ENCODE measurements at regions not wholly inside any gene's neighbourhood (a gene's known extent, or its start where the extent isn't known, plus 50 kb on each side); places are given as distances from the start of the nearest gene placed in this dataset.

GRCh38 chr15:95439922-95440376 lies 890.6 kb upstream of the NR2F2 start:
- Histone ChIP-seq H3K9me3 (no peaks in the 10 kb centered on the region), H3K4me3 (ENCODE audit: low read depth, low read length) (no peak overlapping the region), H3K4me1 (no peaks in the 10 kb centered on the region), H3K27me3 (no peaks in the 10 kb centered on the region), H3K36me3 (no peaks in the 10 kb centered on the region)
- TF ChIP-seq CTCF (IDR thresholded peaks at IDR 0.05; ENCODE audit: low read depth, low read length): no peak
- no peak for DNase-seq

- Histone ChIP-seq H3K9me3 (no peaks in the 10 kb centered on the region), H3K27me3 (no peaks in the 10 kb centered on the region), H3K4me3 (ENCODE audit: low read depth, low read length) (no peak overlapping the region), H3K4me1 (no peaks in the 10 kb centered on the region), H3K36me3 (no peaks in the 10 kb centered on the region)
- no peak for TF ChIP-seq CTCF (IDR thresholded peaks at IDR 0.05; ENCODE audit: low read depth, low read length)
- no peak for DNase-seq
These were observed 889.8 kb upstream of the NR2F2 start for GRCh38 chr15:95440712-95441111.

- Histone ChIP-seq H3K36me3 (no peaks in the 10 kb centered on the region), H3K9me3 (no peaks in the 10 kb centered on the region), H3K4me3 (ENCODE audit: low read depth, low read length) (no peak overlapping the region), H3K4me1 (no peaks in the 10 kb centered on the region), H3K27me3 (no peaks in the 10 kb centered on the region)
- no peak for TF ChIP-seq CTCF (IDR thresholded peaks at IDR 0.05; ENCODE audit: low read depth, low read length)
- no peak for DNase-seq
These were observed 888.3 kb upstream of the NR2F2 start for GRCh38 chr15:95442107-95442719.

- H3K9me3 ChIP-seq: no peaks in the 10 kb centered on the region
- no peaks in the 10 kb centered on the region for H3K4me1 ChIP-seq
- H3K36me3 ChIP-seq: no peaks in the 10 kb centered on the region
- H3K4me3 ChIP-seq (ENCODE audit: low read depth, low read length): no peak overlapping the region
- DNase-seq: no peak
- no peak for TF ChIP-seq CTCF (IDR thresholded peaks at IDR 0.05; ENCODE audit: low read depth, low read length)
- no peaks in the 10 kb centered on the region for H3K27me3 ChIP-seq
These were observed 885.6 kb upstream of the NR2F2 start for GRCh38 chr15:95444860-95445259.

GRCh38 chr15:95446854-95447253 lies 883.6 kb upstream of the NR2F2 start:
- no peak for DNase-seq

More at GRCh38 chr15:95446854-95447253, 883.6 kb upstream of the NR2F2 start:
- Histone ChIP-seq H3K9me3 (no peaks in the 10 kb centered on the region), H3K4me3 (ENCODE audit: low read depth, low read length) (no peak overlapping the region), H3K4me1 (no peaks in the 10 kb centered on the region), H3K36me3 (no peaks in the 10 kb centered on the region), H3K27me3 (no peaks in the 10 kb centered on the region)
- TF ChIP-seq CTCF (IDR thresholded peaks at IDR 0.05; ENCODE audit: low read depth, low read length): no peak
